ENCODE measurements at regions not wholly inside any gene's neighbourhood (a gene's known extent, or its start where the extent isn't known, plus 50 kb on each side); places are given as distances from the start of the nearest gene placed in this dataset.

DNA sequence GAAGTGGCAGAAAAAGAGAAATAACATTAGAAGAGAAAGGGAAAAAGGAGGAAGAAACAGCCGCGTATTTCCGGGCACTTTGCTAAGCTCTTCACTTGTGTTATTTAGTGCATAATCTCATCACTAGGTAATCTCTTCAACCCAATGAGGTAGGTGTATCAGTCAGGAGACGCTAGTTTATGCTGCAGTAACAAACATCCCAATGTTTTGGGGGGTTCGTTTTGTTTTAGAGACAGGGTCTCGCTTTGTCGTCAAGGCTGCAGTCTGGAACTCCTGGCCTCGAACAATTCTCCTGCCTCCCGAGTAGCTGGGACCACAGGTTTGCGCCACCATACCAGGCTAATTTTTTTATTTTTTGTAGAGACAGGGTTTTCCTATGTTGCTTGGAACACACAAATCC lies 61.7 kb downstream of the ZFP36L2 start:
- no peak overlapping the region for H3K27ac ChIP-seq
- TF ChIP-seq CTCF (IDR thresholded peaks at IDR 0.05), result no peak
- no peak for DNase-seq (ENCODE audit: low spot score)

GRCh38 chr2:43163584-43164270 lies 62.7 kb downstream of the ZFP36L2 start:
- no peak for TF ChIP-seq CTCF (IDR thresholded peaks at IDR 0.05)
- Histone ChIP-seq H3K27ac (no peak overlapping the region), H3K4me3 (no peak overlapping the region)
- DNase-seq (ENCODE audit: low spot score), result no peak

More for the DNA sequence above, 61.7 kb downstream of the ZFP36L2 start:
- H3K4me3 ChIP-seq, result no peak overlapping the region

DNA sequence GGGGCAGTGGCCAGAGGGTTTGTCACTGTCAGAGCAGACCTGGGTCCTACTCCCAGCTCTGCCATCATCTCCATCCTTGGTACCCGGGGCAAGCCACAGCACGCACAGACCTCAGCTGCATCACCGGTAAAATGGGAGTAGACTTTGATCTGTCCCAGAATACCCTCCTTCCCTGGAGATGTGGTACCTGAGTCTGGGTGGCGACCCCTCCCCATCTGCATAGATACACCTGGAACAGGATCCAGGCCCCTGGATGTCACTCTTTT lies 64.0 kb downstream of the ZFP36L2 start:
- Histone ChIP-seq H3K4me3 (no peak overlapping the region), H3K27ac (no peak overlapping the region)
- no peak for DNase-seq (ENCODE audit: low spot score)
- no peak for TF ChIP-seq CTCF (IDR thresholded peaks at IDR 0.05)

DNA sequence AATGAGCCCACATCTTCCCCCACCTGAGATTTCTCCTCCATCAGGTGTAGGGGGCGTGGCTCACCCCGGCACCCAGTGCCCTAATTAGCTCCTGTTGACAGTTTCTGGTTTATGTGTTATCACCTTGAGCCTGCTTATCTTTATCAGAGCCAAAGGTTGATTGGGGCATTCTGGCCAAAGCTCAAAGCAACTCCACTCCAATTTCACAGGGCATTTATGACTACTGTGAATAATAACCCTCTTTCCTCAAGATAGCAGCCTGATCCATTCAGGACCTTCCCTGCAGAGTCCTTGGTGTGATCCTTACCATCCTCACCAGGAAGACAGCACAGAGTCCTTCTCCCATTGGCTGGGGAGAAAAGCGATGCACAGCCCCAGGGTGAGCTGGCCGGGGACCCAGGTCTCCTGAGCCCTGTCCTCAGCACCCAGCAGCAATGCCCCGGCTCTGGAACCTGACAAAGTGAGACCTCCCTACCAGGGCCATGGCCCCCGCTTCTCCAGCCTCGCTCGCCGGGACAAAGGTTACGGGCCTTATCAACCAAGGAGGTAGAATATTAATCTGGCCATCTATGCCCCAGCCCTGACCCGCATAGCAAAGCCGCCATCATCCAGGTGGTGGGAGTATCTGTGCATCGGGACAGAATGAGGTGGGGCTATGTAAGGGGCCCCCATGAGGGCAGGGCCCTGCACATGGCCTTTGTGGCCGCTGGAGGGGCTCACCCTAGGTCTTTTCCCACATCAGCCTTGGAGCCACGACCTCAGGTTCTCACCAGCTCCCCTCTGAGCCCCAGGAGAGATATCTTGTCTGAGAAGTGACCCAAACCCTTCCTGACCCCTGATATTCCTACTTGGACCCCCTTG lies 64.5 kb downstream of the ZFP36L2 start:
- H3K4me3 ChIP-seq, result no peak overlapping the region
- TF ChIP-seq CTCF (IDR thresholded peaks at IDR 0.05), result no peak
- H3K27ac ChIP-seq, result no peak overlapping the region
- DNase-seq (ENCODE audit: low spot score), result no peak

GRCh38 chr2:43160778-43161177 lies 65.6 kb downstream of the ZFP36L2 start:
- H3K4me3 ChIP-seq, result no peak overlapping the region
- no peak for DNase-seq (ENCODE audit: low spot score)
- no peak for TF ChIP-seq CTCF (IDR thresholded peaks at IDR 0.05)
- H3K27ac ChIP-seq, result peak overlapping the region in 1 of 2 donors; percentile 97

DNA sequence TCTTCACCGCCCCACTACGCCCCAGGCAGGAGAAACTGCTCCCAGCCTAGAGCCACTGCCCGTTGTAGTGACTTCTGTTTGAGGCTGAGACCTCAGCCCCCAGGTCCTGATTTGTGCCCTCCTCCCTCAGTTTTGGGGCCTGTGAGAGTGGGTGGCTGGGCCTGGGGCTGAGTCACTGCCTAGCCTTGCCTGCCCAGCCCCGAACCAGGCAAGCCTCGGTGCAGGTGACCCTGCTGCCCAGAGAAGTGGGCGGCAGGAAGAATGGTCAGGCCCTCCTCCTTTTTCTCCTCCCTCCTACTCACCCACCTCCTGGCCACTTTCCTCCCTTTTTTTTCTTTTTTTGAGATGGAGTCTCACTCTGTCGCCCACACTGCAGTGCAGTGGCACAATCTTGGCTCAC lies 66.6 kb downstream of the ZFP36L2 start:
- TF ChIP-seq CTCF (IDR thresholded peaks at IDR 0.05), result no peak
- no peak overlapping the region for H3K4me3 ChIP-seq
- H3K27ac ChIP-seq, result peak overlapping the region; percentile 86 to 97
- no peak for DNase-seq (ENCODE audit: low spot score)

Data from coronary artery (tissue), 2 donors.